ENCODE measurements at regions not wholly inside any gene's neighbourhood (a gene's known extent, or its start where the extent isn't known, plus 50 kb on each side); places are given as distances from the start of the nearest gene placed in this dataset.

DNA sequence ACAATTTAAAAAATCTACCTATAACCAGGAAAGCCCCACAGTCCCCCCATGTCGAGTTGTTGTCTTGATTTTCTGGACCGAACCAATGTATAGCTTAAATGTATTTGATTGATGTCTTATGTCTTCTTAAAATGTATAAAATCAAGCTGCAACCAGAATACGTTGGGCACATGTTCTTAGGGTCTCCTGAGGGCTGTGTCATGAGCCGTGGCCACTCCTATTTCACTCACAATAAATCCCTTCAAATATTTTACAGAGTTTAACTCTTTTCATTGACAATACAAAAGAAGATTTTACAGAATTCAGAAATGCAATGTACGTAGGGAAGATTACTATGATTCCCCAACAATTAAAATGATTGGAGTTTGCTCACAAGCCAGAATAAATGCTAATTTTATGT, 428.7 kb upstream of the RAG2 start:
- DNase-seq, result no peak
- Histone ChIP-seq H3K4me3 (ENCODE audit: low read depth, low read length) (no peak overlapping the region), H3K36me3 (no peaks in the 10 kb centered on the region), H3K27ac (no peak overlapping the region), H3K27me3 (ENCODE audit: insufficient read depth, low read depth, severe bottlenecking) (no peaks in the 10 kb centered on the region), H3K9me3 (ENCODE audit: severe bottlenecking) (peaks cover 3% of the 10 kb centered on the region)
- no peak for TF ChIP-seq CTCF (IDR thresholded peaks at IDR 0.05; ENCODE audit: low read depth, low read length)

DNA sequence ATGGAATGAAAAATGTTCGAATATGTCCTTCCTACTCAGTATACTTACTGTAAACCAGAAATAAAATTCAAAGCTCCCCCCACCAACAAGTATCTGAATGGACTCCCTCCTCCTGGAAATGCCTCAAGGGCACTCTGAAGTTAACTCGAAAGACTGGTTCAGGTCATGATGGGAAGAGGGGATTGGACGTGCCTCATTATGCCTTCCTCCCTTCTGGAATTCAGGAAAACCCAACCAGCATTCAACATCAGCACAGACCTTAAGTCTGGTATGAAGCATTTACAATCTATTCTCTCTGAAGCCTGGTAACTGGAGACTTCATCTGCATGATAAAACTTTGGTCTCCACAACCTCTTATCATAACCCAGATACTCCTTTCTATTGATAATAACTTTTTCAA, 428.3 kb upstream of the RAG2 start:
- no peak for TF ChIP-seq CTCF (IDR thresholded peaks at IDR 0.05; ENCODE audit: low read depth, low read length)
- H3K36me3 ChIP-seq, result no peaks in the 10 kb centered on the region
- DNase-seq, result no peak
- no peak overlapping the region for H3K27ac ChIP-seq
- H3K4me3 ChIP-seq (ENCODE audit: low read depth, low read length), result no peak overlapping the region
- H3K27me3 ChIP-seq (ENCODE audit: insufficient read depth, low read depth, severe bottlenecking), result no peaks in the 10 kb centered on the region
- peaks cover 3% of the 10 kb centered on the region for H3K9me3 ChIP-seq (ENCODE audit: severe bottlenecking)

DNA sequence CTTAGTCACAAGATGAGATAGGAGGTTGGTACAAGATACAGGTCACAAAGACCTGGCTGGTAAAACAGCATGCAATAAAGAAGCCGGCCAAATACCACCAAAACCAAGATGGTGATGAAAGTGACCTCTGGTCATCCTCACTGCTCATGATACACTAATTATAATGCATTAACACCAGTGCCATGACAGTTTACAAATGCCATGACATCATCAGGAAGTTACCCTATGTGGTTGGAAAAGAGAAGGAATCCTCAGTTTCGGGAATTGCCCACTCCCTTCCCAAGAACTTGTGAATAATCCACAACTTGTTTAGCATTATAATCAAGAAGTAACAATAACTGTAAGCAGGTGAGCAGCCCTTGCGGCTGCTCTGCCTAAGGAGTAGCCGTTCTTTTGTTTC, 408.5 kb upstream of the RAG2 start:
- no peak for TF ChIP-seq CTCF (IDR thresholded peaks at IDR 0.05; ENCODE audit: low read depth, low read length)
- Histone ChIP-seq H3K36me3 (no peaks in the 10 kb centered on the region), H3K27ac (no peak overlapping the region), H3K4me3 (ENCODE audit: low read depth, low read length) (no peak overlapping the region), H3K9me3 (ENCODE audit: severe bottlenecking) (no peaks in the 10 kb centered on the region), H3K27me3 (ENCODE audit: insufficient read depth, low read depth, severe bottlenecking) (no peaks in the 10 kb centered on the region)
- no peak for DNase-seq

- no peak for TF ChIP-seq CTCF (IDR thresholded peaks at IDR 0.05; ENCODE audit: low read depth, low read length)
- H3K36me3 ChIP-seq, result no peaks in the 10 kb centered on the region
- H3K9me3 ChIP-seq (ENCODE audit: severe bottlenecking), result no peaks in the 10 kb centered on the region
- H3K27ac ChIP-seq, result no peak overlapping the region
- no peaks in the 10 kb centered on the region for H3K27me3 ChIP-seq (ENCODE audit: insufficient read depth, low read depth, severe bottlenecking)
- H3K4me3 ChIP-seq (ENCODE audit: low read depth, low read length), result no peak overlapping the region
- DNase-seq, result no peak
Measured at GRCh38 chr11:37002831-37003230, 404.8 kb upstream of the RAG2 start.

GRCh38 chr11:36997656-36998055, 399.6 kb upstream of the RAG2 start:
- Histone ChIP-seq H3K4me3 (ENCODE audit: low read depth, low read length) (no peak overlapping the region), H3K36me3 (no peaks in the 10 kb centered on the region), H3K27ac (no peak overlapping the region), H3K27me3 (ENCODE audit: insufficient read depth, low read depth, severe bottlenecking) (no peaks in the 10 kb centered on the region), H3K9me3 (ENCODE audit: severe bottlenecking) (no peaks in the 10 kb centered on the region)
- no peak for DNase-seq
- TF ChIP-seq CTCF (IDR thresholded peaks at IDR 0.05; ENCODE audit: low read depth, low read length), result no peak

GRCh38 chr11:36996795-36997194, 398.8 kb upstream of the RAG2 start:
- Histone ChIP-seq H3K4me3 (ENCODE audit: low read depth, low read length) (no peak overlapping the region), H3K9me3 (ENCODE audit: severe bottlenecking) (no peaks in the 10 kb centered on the region), H3K36me3 (no peaks in the 10 kb centered on the region), H3K27me3 (ENCODE audit: insufficient read depth, low read depth, severe bottlenecking) (no peaks in the 10 kb centered on the region), H3K27ac (no peak overlapping the region)
- no peak for TF ChIP-seq CTCF (IDR thresholded peaks at IDR 0.05; ENCODE audit: low read depth, low read length)
- no peak for DNase-seq
